ENCODE measurements at regions not wholly inside any gene's neighbourhood (a gene's known extent, or its start where the extent isn't known, plus 50 kb on each side); places are given as distances from the start of the nearest gene placed in this dataset.
"Not testable (repeated sequence)": the region's sequence is repeated elsewhere in the genome, so short reads cannot be mapped to it uniquely, and the experiment has no call there.

DNA sequence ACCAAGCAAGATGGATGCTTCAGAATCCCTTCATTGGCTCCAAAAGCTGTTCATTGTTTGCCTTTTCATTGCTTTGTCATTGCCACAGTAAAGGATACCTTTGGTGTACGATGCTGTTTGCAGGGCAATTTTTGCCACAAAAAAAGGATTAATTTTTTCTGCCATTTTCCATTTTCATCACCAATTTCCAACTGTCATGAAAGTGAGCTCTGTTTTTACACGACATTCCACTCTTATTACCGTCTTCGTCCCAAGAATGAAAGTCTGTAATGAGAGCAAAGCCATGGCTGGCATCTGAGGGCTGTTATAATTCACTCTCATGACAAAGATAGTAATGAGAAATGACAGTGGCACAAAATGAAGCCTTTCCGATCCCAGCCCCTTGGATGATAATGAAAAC is 272.7 kb upstream of the DCN start:
- DNase-seq = no peak
- Mint-ChIP-seq H3K9me3 (ENCODE audit: unreplicated experiment) (no peaks in the 10 kb centered on the region), H3K4me1 (ENCODE audit: low read depth, unreplicated experiment) (no peaks in the 10 kb centered on the region), H3K4me3 (ENCODE audit: unreplicated experiment) (no peak overlapping the region), H3K27ac (ENCODE audit: unreplicated experiment) (no peak overlapping the region), H3K36me3 (ENCODE audit: insufficient read depth, unreplicated experiment) (no peaks in the 10 kb centered on the region), H3K27me3 (ENCODE audit: insufficient read depth, unreplicated experiment) (no peaks in the 10 kb centered on the region)
- H3K27me3 ChIP-seq (replicated peaks; ENCODE audit: control insufficient read depth, insufficient read depth, low read length) = no peaks in the 10 kb centered on the region
- no peaks in the 10 kb centered on the region for H3K4me1 ChIP-seq
- TF ChIP-seq, protein P1, sequence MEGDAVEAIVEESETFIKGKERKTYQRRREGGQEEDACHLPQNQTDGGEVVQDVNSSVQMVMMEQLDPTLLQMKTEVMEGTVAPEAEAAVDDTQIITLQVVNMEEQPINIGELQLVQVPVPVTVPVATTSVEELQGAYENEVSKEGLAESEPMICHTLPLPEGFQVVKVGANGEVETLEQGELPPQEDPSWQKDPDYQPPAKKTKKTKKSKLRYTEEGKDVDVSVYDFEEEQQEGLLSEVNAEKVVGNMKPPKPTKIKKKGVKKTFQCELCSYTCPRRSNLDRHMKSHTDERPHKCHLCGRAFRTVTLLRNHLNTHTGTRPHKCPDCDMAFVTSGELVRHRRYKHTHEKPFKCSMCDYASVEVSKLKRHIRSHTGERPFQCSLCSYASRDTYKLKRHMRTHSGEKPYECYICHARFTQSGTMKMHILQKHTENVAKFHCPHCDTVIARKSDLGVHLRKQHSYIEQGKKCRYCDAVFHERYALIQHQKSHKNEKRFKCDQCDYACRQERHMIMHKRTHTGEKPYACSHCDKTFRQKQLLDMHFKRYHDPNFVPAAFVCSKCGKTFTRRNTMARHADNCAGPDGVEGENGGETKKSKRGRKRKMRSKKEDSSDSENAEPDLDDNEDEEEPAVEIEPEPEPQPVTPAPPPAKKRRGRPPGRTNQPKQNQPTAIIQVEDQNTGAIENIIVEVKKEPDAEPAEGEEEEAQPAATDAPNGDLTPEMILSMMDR (IDR thresholded peaks at IDR 0.05; ENCODE audit: insufficient read depth in 1 of 2, low read depth in 1 of 2, low read length in 1 of 2, severe bottlenecking in 1 of 2, unreplicated experiment in 1 of 2) = no peak
- H3K36me3 ChIP-seq (ENCODE audit: control insufficient read depth, insufficient read depth, low read length) = no peaks in the 10 kb centered on the region
- POLR2A ChIA-PET = no interaction called here
- no peak overlapping the region for H3K4me3 ChIP-seq (ENCODE audit: low read depth, low read length)
- H3K9me3 ChIP-seq = no peaks in the 10 kb centered on the region
- intact Hi-C loops (cut with micrococcal nuclease; ENCODE audit: unreplicated experiment) = no loop called here
- CTCF ChIA-PET = no interaction called here
- no TSS peak for BruUV-seq (replicated peaks)

DNA sequence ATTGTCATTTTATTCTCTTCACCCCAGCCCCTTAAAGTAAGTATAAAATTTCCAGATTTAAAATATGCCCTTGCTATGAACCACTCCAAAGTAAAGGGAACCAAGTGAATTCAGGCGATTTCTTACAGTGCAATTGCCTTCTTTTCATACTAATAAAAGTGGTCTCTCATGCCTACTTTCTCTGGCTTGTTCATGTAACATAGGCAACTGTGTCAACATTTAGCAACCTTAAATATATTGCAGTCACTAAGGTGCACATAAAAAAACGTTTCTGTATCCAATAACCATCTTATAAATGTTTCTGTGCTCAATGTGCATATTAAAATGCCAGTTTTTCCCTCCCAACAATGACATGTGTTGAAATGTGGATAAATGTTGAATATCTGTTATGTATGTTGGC is 271.6 kb upstream of the DCN start:
- Mint-ChIP-seq H3K4me1 (ENCODE audit: low read depth, unreplicated experiment) (no peaks in the 10 kb centered on the region), H3K36me3 (ENCODE audit: insufficient read depth, unreplicated experiment) (no peaks in the 10 kb centered on the region), H3K4me3 (ENCODE audit: unreplicated experiment) (no peak overlapping the region), H3K9me3 (ENCODE audit: unreplicated experiment) (no peaks in the 10 kb centered on the region), H3K27me3 (ENCODE audit: insufficient read depth, unreplicated experiment) (no peaks in the 10 kb centered on the region), H3K27ac (ENCODE audit: unreplicated experiment) (no peak overlapping the region)
- no peaks in the 10 kb centered on the region for H3K4me1 ChIP-seq
- CTCF ChIA-PET = no interaction called here
- BruUV-seq (replicated peaks) = no TSS peak
- H3K9me3 ChIP-seq = no peaks in the 10 kb centered on the region
- TF ChIP-seq, protein P1 (IDR thresholded peaks at IDR 0.05; ENCODE audit: insufficient read depth in 1 of 2, low read depth in 1 of 2, low read length in 1 of 2, severe bottlenecking in 1 of 2, unreplicated experiment in 1 of 2) = no peak
- H3K36me3 ChIP-seq (ENCODE audit: control insufficient read depth, insufficient read depth, low read length) = no peaks in the 10 kb centered on the region
- POLR2A ChIA-PET = no interaction called here
- no peak for DNase-seq
- intact Hi-C loops (cut with micrococcal nuclease; ENCODE audit: unreplicated experiment) = no loop called here
- no peak overlapping the region for H3K4me3 ChIP-seq (ENCODE audit: low read depth, low read length)
- H3K27me3 ChIP-seq (replicated peaks; ENCODE audit: control insufficient read depth, insufficient read depth, low read length) = no peaks in the 10 kb centered on the region

DNA sequence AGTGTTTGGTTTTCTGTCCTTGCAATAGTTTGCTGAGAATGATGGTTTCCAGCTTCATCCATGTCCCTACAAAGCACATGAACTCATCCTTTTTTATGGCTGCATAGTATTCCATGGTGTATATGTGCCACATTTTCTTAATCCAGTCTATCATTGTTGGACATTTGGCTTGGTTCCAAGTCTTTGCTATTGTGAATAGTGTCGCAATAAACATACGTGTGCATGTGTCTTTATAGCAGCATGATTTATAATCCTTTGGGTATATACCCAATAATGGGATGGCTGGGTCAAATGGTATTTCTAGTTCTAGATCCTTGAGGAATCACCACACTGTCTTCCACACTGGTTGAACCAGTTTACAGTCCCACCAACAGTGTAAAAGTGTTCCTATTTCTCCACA is 269.8 kb upstream of the DCN start:
- DNase-seq; H3K9me3 Mint-ChIP-seq (ENCODE audit: unreplicated experiment); H3K27ac Mint-ChIP-seq (ENCODE audit: unreplicated experiment); CTCF ChIA-PET; H3K36me3 Mint-ChIP-seq (ENCODE audit: insufficient read depth, unreplicated experiment); H3K4me1 Mint-ChIP-seq (ENCODE audit: low read depth, unreplicated experiment); H3K4me3 ChIP-seq (ENCODE audit: low read depth, low read length); H3K4me3 Mint-ChIP-seq (ENCODE audit: unreplicated experiment); POLR2A ChIA-PET; intact Hi-C loops (cut with micrococcal nuclease; ENCODE audit: unreplicated experiment); H3K27me3 Mint-ChIP-seq (ENCODE audit: insufficient read depth, unreplicated experiment); H3K4me1 ChIP-seq; H3K27me3 ChIP-seq (replicated peaks; ENCODE audit: control insufficient read depth, insufficient read depth, low read length); H3K36me3 ChIP-seq (ENCODE audit: control insufficient read depth, insufficient read depth, low read length); H3K9me3 ChIP-seq; BruUV-seq (replicated peaks): not testable (repeated sequence)
